Activated naive CD8-positive, alpha-beta T cell treated with anti-CD3 and anti-CD28 coated beads for 36 hours (primary cell): ENCODE measurements at regions not wholly inside any gene's neighbourhood (a gene's known extent, or its start where the extent isn't known, plus 50 kb on each side); places are given as distances from the start of the nearest gene placed in this dataset.

Experiments
- DNase-seq: peaks from one replicate; pipeline ENCODE4 v3.0.0; 2021
- H3K27ac Mint-ChIP-seq: one replicate; pipeline ENCODE4 v1.8.0; 2022; ENCODE audit warnings: mild to moderate bottlenecking, moderate library complexity, mixed read lengths
- H3K27me3 Mint-ChIP-seq: one replicate; pipeline ENCODE4 v1.8.0; 2022; ENCODE audit warnings: mild to moderate bottlenecking, mixed read lengths
- H3K36me3 Mint-ChIP-seq: one replicate; pipeline ENCODE4 v1.8.0; 2021; ENCODE audit warnings: mild to moderate bottlenecking, mixed read lengths
- H3K4me1 Mint-ChIP-seq: one replicate; pipeline ENCODE4 v1.8.0; 2021; ENCODE audit warnings: mixed read lengths
- H3K4me3 Mint-ChIP-seq: one replicate; pipeline ENCODE4 v1.8.0; 2022; ENCODE audit warnings: mild to moderate bottlenecking, moderate library complexity, mixed read lengths
- H3K9me3 Mint-ChIP-seq: one replicate; pipeline ENCODE4 v1.8.0; 2022; ENCODE audit warnings: mixed read lengths

DNA sequence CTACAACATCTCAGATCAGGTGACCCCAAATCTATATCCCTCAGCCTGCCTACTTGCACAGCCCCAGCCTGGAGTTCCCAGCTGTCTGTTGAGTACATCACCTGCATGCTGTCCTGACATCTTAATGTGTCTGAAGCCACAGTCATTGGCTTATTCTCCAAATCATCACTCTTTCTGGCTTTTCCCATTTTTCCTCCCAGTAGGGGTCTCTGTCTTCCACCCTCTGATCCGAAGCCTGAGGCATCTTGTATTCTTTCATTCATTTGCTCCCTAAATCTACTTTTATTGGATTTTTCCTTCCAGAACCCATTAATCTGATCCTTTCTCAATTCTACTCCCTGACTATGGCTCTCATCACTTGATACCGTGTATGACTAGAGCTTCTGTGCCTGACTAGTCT, 332.9 kb upstream of the DCC start:
- H3K27me3 Mint-ChIP-seq = no peaks in the 10 kb centered on the region
- no peak for DNase-seq
- no peak overlapping the region for H3K4me3 Mint-ChIP-seq
- peaks cover 1% of the 10 kb centered on the region for H3K9me3 Mint-ChIP-seq
- H3K27ac Mint-ChIP-seq = no peak overlapping the region
- H3K36me3 Mint-ChIP-seq = no peaks in the 10 kb centered on the region
- no peaks in the 10 kb centered on the region for H3K4me1 Mint-ChIP-seq

DNA sequence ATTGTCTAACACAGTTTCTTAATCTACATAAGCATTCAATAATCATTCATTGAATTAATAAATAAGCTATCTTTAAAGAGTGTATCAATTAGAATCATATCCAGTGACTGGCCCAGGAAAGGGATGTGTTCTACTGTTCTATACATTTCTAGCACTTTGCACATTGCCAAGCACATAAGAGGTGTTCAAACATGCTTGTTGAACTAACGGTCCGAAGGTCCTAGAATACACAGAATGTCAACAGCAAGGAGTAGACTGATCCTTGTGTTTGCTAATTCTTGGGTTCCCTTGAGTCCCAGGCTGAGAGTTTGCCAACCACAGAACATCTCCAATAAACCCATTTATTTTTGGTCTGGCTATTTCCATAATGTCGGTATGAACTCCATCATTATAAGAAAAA, 331.7 kb upstream of the DCC start:
- Mint-ChIP-seq H3K36me3 (no peaks in the 10 kb centered on the region), H3K9me3 (peaks cover 1% of the 10 kb centered on the region), H3K27me3 (no peaks in the 10 kb centered on the region), H3K27ac (no peak overlapping the region), H3K4me3 (no peak overlapping the region), H3K4me1 (no peaks in the 10 kb centered on the region)
- no peak for DNase-seq

DNA sequence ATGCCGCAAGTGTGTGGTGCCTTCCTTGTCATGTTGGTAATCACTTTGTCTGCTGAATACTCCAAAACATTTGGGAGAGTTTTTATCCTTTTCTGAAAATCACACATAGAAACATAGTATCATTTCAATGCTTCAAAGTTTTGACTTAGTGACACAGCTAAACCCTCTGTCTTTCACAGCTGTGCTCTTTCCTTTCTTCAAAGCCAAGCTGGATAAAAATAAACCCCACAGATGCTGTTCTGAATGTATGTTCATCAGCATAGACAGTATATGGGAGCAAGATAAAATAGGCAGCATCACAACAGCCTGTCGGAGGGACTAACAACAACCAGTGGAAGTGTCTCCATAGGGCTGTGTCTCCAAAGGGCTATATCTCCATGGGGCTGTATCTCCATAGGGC, 331.3 kb upstream of the DCC start:
- no peaks in the 10 kb centered on the region for H3K27me3 Mint-ChIP-seq
- no peak overlapping the region for H3K4me3 Mint-ChIP-seq
- no peaks in the 10 kb centered on the region for H3K36me3 Mint-ChIP-seq
- H3K27ac Mint-ChIP-seq = no peak overlapping the region
- no peaks in the 10 kb centered on the region for H3K4me1 Mint-ChIP-seq
- no peak for DNase-seq
- peaks cover 1% of the 10 kb centered on the region for H3K9me3 Mint-ChIP-seq

DNA sequence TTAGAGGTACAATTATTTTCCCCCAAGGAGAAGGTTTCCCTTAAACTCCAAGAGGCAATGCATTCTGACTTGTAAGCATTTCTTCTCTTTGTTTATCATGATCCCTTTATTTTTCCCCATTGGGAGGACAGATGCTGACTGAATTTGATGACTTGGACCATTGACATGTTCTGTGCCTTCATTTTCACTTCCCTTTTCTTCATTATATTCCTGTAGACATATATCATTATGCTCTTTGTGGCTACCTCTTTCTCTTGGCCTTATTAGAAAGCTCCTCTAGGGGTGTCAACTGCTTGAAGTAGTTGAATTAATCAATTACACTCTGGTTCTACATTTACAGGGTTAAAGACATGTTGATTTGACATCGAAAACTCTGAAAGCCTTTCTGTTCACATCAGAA, 330.0 kb upstream of the DCC start:
- Mint-ChIP-seq H3K27ac (no peak overlapping the region), H3K9me3 (peaks cover 1% of the 10 kb centered on the region), H3K36me3 (no peaks in the 10 kb centered on the region), H3K27me3 (no peaks in the 10 kb centered on the region), H3K4me1 (no peaks in the 10 kb centered on the region), H3K4me3 (no peak overlapping the region)
- no peak for DNase-seq

DNA sequence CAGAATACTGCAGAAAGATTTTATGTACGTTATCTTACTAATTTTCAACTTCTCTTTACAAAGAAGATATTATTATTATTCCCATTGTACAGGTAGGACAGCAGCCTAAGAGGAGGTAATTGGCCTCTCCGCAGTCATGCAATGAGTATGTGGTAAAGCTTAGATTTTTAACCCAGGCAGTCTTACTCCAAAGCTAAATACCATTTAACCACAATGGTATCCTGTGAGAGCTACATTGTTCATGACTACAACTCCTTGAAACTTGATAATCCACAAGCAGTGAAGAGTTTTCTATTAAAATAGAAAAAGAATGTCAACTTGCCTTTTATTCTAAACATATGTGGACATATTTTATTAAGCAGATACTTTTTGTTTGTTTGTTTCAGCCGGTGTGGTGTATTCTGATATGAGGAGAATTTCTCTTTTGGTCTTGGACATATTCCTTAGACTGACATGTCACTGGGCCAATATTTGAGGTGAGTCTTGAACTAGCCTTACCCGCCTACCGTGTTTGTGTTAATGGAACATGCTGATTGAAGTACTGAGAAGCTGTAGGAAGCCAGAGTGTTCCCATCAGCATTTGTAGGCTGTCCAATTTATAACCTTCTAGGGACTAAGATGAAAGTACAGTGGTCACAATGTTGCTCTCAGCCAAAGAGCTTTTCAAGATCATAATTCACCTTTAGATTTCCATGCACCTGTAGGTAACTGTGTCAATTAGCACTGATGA, 293.9 kb upstream of the DCC start:
- Mint-ChIP-seq H3K4me3 (no peak overlapping the region), H3K4me1 (no peaks in the 10 kb centered on the region), H3K36me3 (no peaks in the 10 kb centered on the region), H3K27ac (no peak overlapping the region), H3K27me3 (no peaks in the 10 kb centered on the region), H3K9me3 (peaks cover 2% of the 10 kb centered on the region)
- DNase-seq = no peak

DNA sequence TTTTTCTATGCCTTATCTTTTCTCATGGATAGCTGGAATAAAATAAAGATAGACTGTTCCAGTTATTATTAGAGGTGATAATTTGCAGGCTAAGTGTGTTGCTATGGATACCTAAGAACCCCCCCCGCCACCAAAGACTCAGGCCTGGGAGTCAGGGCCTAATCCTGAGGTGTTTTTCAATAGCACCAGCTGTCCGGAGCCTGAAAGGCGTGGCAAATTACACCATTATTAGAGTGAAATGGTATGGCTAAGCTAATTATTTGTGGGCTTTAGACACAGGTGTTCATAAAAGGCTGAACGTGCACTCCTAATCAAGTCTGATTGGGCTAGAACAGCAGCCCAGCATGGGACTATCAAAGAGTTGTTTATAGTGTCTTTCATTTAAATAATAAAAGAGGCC, 293.2 kb upstream of the DCC start:
- no peak for DNase-seq
- Mint-ChIP-seq H3K4me3 (no peak overlapping the region), H3K27me3 (no peaks in the 10 kb centered on the region), H3K36me3 (no peaks in the 10 kb centered on the region), H3K9me3 (peaks cover 2% of the 10 kb centered on the region), H3K4me1 (no peaks in the 10 kb centered on the region), H3K27ac (no peak overlapping the region)

DNA sequence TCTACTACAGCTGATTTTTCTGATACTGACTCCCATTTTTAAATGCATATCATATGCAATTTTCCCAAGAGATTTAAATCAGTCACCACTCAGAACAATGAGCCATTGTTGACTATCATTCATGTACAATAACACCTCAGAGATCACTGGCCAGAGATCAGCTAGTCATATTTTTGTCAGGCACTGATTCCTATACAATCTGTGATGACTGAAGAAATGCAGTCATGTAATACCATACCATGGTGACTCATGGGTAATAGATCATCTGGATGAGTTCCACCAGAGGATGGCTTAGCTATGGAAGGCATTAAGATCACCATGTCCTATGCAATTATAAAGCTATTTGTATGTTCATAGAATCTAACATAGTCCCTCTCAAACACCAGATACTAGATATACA, 285.7 kb upstream of the DCC start:
- no peak overlapping the region for H3K27ac Mint-ChIP-seq

DNA sequence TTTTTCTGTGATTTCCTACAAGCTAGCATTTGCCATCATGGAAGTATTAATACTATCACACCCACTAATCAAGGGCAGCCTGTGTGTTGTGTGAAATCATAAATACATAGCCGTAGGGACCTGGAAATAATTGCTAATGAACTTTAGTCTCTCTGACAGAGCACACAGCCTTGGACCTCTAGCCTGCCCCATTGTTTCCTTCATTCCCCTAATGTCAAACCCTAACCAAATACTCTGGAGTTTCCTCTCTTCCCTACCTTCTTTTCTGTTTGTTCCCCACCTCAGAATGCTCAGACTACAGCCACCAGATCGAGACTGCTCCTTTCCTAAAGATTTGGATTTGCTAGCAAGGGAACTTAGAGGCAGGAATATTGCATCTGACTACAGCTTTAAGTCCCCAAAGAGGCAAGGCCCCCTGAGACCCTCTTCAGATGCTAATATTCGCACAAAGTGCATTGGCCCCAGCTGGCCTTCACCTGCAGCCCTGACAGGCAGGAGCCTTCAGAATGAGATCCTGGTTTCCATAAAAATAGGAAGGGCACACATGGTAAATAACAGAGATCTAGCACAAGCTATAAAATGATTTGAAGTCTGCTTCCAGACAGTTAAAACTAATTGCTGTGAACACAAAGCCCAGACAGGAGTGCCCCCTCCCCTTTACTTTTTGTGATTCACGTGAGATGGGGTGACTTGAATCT, 279.2 kb upstream of the DCC start:
- no peaks in the 10 kb centered on the region for H3K27me3 Mint-ChIP-seq
- no peaks in the 10 kb centered on the region for H3K4me1 Mint-ChIP-seq
- peaks cover 10% of the 10 kb centered on the region for H3K9me3 Mint-ChIP-seq
- no peak for DNase-seq
- no peak overlapping the region for H3K27ac Mint-ChIP-seq
- H3K36me3 Mint-ChIP-seq = no peaks in the 10 kb centered on the region
- H3K4me3 Mint-ChIP-seq = no peak overlapping the region

More for the DNA sequence above, 285.7 kb upstream of the DCC start:
- no peak overlapping the region for H3K4me3 Mint-ChIP-seq
- no peak for DNase-seq
- no peaks in the 10 kb centered on the region for H3K4me1 Mint-ChIP-seq
- peaks cover 2% of the 10 kb centered on the region for H3K27me3 Mint-ChIP-seq
- H3K9me3 Mint-ChIP-seq = peaks cover 7% of the 10 kb centered on the region
- H3K36me3 Mint-ChIP-seq = no peaks in the 10 kb centered on the region

DNA sequence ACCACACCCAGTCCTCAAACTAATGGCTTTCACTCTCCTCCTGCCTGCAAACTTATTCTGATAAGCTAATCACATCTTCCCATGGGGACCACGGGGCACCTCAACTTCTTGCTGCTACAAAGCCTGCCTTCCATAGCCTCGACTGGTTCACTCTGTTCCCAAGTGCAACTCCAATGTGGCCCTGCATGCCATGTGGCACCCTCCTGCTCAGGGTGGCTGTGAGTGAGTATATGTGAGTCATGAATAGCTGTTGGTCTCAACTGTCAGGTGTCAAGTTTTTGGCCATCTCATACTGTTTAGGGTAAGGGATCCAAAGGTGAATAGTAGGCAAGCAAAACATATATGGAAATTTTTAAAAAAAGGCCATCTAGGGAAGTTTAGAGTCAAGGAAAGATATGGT, 276.1 kb upstream of the DCC start:
- Mint-ChIP-seq H3K4me1 (no peaks in the 10 kb centered on the region), H3K36me3 (no peaks in the 10 kb centered on the region), H3K27ac (no peak overlapping the region), H3K9me3 (peaks cover 12% of the 10 kb centered on the region), H3K4me3 (no peak overlapping the region), H3K27me3 (no peaks in the 10 kb centered on the region)
- no peak for DNase-seq

DNA sequence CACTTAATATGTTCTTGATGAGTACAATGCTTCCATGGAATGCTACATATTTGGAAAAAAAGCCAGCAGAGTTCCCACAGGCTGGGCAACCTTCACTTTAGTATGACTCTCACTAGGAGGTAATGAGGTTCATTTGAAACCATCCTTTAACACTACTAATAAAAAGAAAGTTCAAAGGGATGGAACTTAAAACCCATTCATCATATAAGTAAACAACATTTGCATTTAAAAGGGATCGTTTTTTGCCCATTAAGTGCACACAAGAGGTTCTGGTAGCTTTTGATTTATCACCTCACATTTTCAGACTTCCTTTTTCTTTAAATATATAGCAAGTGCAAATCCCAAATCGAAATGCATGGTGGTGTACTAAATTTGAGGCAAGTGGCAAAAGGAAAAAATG, 270.8 kb upstream of the DCC start:
- H3K4me3 Mint-ChIP-seq = no peak overlapping the region
- DNase-seq = no peak
- H3K27ac Mint-ChIP-seq = no peak overlapping the region
- H3K36me3 Mint-ChIP-seq = no peaks in the 10 kb centered on the region
- no peaks in the 10 kb centered on the region for H3K4me1 Mint-ChIP-seq
- H3K9me3 Mint-ChIP-seq = peaks cover 9% of the 10 kb centered on the region
- H3K27me3 Mint-ChIP-seq = no peaks in the 10 kb centered on the region

DNA sequence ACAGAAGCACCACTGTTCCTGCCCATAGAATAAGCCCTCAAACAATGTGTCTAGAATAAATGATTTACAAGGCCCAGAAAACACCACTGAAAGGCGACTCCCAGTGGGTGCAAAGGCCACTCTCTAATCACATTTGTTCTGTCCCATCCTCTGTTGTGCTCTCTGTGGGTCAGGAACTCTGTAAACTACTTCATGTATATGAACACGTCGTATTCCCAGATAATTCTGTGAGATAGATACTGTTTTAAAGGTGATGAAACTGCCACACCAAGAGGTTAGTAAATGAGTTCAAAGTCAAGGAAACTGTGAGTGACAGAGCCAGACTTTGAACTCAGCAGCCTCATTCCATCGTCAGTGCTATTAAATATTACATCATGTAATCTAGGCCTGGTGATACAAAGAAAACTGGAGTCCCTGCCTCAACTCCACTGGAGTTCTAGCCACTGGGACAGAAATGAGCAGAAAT, 269.7 kb upstream of the DCC start:
- Mint-ChIP-seq H3K4me1 (no peaks in the 10 kb centered on the region), H3K9me3 (peaks cover 12% of the 10 kb centered on the region), H3K4me3 (no peak overlapping the region), H3K27ac (no peak overlapping the region), H3K27me3 (no peaks in the 10 kb centered on the region), H3K36me3 (no peaks in the 10 kb centered on the region)
- DNase-seq = no peak

DNA sequence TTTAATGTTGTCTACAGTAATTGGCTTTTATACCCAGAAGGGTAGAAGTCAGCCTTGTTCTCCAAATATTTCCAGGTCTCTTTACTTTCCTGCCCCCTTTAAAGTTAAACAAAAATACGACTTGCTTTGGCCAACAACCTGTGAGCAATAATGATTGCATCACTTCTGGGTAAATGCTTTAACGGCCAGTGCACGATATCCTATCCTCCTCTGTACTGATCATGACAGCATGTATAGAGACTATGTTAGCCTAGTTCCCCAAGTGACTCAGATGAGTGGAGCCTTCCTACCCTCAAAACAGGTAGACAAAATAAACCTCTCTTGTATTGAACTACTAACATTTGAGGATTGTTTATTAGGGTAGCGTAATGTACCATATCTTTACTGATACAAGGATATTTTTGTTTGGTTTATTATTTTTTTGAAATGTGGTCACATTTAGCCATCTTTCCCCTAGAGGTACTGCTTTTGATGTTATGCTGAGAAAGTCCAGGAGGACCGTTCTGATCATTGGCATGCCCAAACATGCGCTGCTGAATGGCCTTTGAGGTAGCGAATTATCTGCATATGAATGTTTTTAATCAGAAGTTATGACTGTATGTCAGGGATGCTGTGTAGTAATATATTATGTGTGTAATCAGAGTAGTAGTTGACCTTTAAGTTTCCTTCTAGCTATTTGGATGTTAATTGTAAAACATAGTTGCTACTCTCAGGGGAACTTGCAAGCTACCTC, 262.6 kb upstream of the DCC start:
- H3K27ac Mint-ChIP-seq = no peak overlapping the region
- peaks cover 5% of the 10 kb centered on the region for H3K9me3 Mint-ChIP-seq
- H3K36me3 Mint-ChIP-seq = no peaks in the 10 kb centered on the region
- no peaks in the 10 kb centered on the region for H3K4me1 Mint-ChIP-seq
- no peaks in the 10 kb centered on the region for H3K27me3 Mint-ChIP-seq
- H3K4me3 Mint-ChIP-seq = no peak overlapping the region
- no peak for DNase-seq

DNA sequence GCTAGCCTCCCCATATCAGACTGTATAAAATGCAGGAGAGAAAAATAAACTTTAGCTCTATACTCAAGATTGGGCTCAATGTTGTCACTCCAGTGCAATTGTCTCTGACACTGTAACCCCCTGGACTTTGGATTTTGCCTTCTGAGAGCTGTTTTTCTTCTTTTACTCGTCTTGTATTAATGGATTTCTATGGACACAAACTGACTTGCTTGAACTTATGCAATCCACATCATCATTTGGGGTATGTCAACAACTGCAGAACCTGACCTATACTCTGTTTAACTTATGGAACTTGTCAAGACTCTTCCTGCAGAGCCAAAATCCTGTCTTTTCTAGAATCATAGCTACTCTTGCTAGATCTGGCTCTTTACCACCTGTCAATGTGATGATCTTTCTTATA, 257.8 kb upstream of the DCC start:
- Mint-ChIP-seq H3K4me3 (no peak overlapping the region), H3K4me1 (no peaks in the 10 kb centered on the region), H3K9me3 (no peaks in the 10 kb centered on the region), H3K27ac (no peak overlapping the region), H3K36me3 (no peaks in the 10 kb centered on the region), H3K27me3 (no peaks in the 10 kb centered on the region)
- no peak for DNase-seq

DNA sequence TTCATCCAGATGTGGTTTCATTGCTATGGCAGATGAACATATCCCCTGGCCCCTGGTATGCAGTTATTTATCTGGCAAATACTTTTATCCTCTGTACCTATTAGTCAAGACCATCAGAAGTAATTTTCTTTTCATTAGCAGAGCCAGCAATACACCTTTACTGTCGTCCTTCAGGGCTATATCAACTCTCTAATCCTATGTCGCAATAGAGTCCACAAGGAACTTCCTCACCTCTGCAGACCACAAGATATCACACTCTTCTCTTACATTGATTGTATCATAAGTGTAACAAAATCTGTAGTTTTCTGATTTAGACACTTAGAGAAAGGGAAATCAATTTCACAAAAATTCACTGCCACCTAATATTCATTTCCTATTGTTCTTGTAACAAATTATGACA, 252.9 kb upstream of the DCC start:
- no peak overlapping the region for H3K27ac Mint-ChIP-seq
- no peak overlapping the region for H3K4me3 Mint-ChIP-seq
- no peak for DNase-seq
- H3K27me3 Mint-ChIP-seq = no peaks in the 10 kb centered on the region
- no peaks in the 10 kb centered on the region for H3K4me1 Mint-ChIP-seq
- H3K36me3 Mint-ChIP-seq = no peaks in the 10 kb centered on the region
- no peaks in the 10 kb centered on the region for H3K9me3 Mint-ChIP-seq

DNA sequence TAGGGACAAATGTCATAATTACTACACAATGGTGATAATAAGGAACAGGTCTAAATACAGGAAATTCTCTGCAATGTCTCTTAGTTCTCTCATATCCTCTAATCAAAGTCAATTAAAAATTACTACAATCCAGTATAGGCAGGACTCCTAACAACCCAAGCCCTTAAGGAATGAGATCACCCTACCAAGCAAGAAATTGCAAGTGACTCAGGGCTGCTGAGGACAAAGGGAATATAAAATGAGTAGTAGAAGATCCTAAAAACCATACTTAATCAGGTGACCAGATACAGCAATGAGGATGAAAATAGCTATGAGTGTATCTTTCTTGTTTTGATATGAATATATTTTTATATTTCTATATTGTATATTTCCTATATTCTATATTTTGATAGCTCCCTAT, 250.0 kb upstream of the DCC start:
- H3K4me3 Mint-ChIP-seq = no peak overlapping the region
- H3K27me3 Mint-ChIP-seq = no peaks in the 10 kb centered on the region
- H3K4me1 Mint-ChIP-seq = no peaks in the 10 kb centered on the region
- H3K27ac Mint-ChIP-seq = no peak overlapping the region
- DNase-seq = no peak
- no peaks in the 10 kb centered on the region for H3K36me3 Mint-ChIP-seq
- no peaks in the 10 kb centered on the region for H3K9me3 Mint-ChIP-seq
